ENCODE measurements at regions not wholly inside any gene's neighbourhood (a gene's known extent, or its start where the extent isn't known, plus 50 kb on each side); places are given as distances from the start of the nearest gene placed in this dataset.
"Not testable (repeated sequence)": the region's sequence is repeated elsewhere in the genome, so short reads cannot be mapped to it uniquely, and the experiment has no call there.

DNA sequence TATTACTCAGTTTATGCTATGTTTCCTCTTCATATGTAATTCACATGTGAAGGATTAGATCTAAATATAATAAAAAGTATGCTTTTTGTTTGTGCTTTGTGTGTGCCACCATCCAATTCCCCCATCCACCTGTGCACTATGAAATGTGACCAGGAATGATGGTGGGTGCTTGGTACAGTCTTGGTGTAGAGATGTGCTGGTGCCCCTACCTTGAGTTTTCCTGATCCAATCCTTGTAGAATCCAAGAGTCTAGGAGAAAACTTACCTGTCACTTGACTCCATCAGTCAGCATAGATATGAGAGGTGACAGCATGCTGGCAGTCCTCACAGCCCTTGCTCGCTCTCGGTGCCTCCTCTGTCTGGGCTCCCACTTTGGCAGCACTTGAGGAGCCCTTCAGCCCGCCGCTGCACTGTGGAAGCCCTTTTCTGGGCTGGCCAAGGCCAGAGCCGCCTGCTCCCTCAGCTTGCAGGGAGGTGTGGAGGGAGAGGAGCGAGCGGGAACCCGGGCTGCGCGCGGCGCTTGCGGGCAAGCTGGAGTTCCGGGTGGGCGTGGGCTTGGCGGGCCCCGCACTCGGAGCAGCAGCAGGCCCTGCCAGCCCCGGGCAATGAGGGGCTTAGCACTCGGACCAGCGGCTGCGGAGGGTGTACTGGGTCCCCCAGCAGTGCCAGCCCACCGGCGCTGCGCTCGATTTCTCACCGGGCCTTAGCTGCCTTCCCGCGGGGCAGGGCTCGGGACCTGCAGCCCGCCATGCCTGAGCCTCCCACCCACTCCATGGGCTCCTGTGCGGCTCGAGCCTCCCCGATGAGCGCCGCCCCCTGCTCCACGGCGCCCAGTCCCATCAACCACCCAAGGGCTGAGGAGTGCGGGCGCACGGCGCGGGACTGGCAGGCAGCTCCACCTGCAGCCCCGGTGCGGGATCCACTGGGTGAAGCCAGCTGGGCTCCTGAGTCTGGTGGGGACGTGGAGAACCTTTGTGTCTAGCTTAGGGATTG, 874.7 kb downstream of the PLA2G4A start:
- DNase-seq (ENCODE audit: low spot score): not testable (repeated sequence)

- DNase-seq (ENCODE audit: low spot score): no peak
Measured at GRCh38 chr1:187714470-187714869, 885.7 kb downstream of the PLA2G4A start.

- DNase-seq (ENCODE audit: low spot score): no peak
Measured at GRCh38 chr1:187715483-187715882, 886.7 kb downstream of the PLA2G4A start.

- DNase-seq (ENCODE audit: low spot score): no peak
Measured at GRCh38 chr1:187716160-187716559, 887.4 kb downstream of the PLA2G4A start.

GRCh38 chr1:187718527-187718926, 889.8 kb downstream of the PLA2G4A start:
- DNase-seq (ENCODE audit: low spot score): no peak

DNA sequence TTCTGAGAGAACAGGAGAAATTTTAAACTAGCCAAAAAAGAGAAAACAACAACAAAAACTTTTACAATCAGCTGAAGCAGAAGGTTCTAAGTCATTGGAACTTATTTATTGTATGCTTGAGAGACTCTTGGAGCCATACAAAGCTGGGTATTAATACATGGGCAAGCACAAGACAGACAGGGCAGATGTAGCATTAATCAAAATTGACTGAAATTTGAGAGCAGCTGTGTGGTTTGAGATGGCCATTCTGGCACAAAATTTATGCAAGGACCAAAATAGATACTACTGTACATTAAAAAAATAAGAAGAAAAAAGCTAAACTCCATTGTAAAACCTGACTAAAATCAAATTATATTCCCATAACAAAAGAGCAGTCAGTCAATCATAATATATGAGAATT, 892.5 kb downstream of the PLA2G4A start:
- DNase-seq (ENCODE audit: low spot score): no peak

- DNase-seq (ENCODE audit: low spot score): no peak
Measured at GRCh38 chr1:187725216-187725615, 896.5 kb downstream of the PLA2G4A start.

DNA sequence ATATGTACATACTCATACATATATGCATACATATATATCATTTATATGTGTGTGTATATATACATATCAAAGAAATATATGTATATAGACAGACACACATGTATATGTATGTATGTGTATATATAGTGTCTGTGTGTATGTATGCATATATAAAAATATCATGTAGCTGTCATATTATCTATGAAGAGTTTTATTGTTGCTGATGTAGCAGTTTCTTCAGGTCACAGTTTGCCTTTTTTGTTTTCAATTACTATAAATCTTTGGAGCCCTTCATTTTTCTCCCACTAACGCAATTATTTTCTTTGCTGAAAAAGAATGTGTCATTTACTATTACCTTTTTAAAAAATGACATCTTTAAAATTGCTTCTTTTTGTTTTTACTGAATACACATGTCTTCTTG, 904.5 kb downstream of the PLA2G4A start:
- no peak for DNase-seq (ENCODE audit: low spot score)

GRCh38 chr1:187734427-187734826, 905.7 kb downstream of the PLA2G4A start:
- no peak for DNase-seq (ENCODE audit: low spot score)

DNA sequence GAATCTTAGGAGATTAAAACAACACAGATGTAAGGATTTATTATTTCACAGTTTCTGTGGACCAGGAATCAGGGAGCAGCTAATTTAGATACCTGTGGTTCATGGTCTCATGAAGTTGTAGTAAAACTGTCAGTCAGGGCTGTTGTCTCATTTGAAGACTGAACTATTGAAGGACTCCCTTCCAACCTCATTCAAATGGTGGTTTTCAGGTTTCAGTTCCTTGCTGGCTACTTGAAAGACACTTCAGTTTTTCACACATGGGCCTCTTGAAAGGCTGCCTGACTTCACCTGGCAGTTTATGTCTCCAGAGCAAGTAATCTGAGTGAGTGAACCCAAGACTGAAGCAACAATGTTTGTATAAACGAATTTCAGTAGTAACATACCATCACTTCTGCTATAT, 915.9 kb downstream of the PLA2G4A start:
- no peak for DNase-seq (ENCODE audit: low spot score)

DNA sequence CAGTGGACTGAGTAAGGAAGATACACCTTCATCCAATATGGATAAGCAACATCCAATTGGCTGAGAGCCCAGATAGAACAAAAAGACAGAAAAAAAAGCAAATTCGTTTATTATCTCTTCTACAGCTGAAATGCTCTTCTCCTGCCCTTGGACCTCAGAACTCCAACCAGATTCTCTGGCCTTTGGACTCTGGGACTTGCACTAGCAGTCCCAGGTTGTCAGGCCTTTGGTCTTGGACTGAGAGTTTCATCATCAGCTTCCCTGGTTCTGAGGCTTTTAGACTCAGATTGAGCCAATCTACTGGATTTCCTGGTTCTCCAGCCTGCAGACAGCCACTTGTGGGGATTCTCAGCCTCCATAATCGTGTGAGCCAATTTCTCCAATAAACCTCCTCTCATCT, 926.8 kb downstream of the PLA2G4A start:
- no peak for DNase-seq (ENCODE audit: low spot score)

DNA sequence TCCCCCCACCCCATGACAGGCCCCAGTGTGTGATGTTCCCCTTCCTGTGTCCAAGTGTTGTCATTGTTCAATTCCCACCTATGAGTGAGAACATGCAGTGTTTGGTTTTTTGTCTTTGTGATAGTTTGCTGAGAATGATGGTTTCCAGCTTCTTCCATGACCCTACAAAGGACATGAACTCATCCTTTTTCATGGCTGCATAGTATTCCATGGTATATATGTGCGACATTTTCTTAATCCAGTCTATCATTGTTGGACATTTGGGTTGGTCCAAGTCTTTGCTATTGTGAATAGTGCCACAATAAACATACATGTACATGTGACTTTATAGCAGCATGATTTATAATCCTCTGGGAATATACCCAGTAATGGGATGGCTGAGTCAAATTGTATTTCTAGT, 927.9 kb downstream of the PLA2G4A start:
- DNase-seq (ENCODE audit: low spot score): not testable (repeated sequence)

GRCh38 chr1:187759825-187760333, 931.1 kb downstream of the PLA2G4A start:
- no peak for DNase-seq (ENCODE audit: low spot score)

GRCh38 chr1:187762118-187762517, 933.4 kb downstream of the PLA2G4A start:
- DNase-seq (ENCODE audit: low spot score): no peak

DNA sequence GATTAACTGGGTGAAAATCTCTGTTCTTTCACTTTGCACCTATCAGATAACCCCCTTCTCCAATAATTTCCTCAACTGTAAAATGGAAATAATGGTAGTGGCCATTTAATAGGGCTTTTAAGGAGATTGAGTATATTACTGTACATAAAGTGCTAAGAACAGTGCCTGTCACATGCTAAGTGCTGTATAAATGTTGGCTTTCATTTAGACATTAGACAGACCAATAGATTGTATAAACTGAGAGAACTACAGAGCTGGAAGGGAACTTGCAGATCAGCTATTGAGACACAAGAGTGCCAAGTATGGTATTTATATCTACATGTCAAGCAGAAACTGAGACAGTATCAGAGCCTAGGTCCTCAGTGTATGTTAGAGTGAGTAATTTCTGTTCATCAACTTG, 934.7 kb downstream of the PLA2G4A start:
- no peak for DNase-seq (ENCODE audit: low spot score)

DNA sequence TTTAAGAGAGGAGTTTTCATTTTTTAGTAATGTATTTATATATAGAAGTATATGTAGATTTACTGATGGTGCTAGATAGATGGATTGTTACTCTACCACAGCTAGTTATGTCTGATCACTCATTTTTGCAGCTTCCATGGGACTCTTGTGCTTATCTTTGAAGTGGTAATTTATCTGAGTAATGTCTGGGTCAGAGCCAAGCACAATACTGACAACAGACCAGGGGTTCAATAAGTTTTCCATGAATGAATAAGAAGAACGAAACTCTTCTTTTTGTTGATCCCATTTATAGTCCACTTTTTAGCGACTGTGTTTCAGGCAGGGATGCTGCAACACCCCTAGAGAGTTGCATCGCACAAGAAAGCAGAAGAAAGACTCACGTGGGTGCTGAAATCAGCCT, 935.2 kb downstream of the PLA2G4A start:
- no peak for DNase-seq (ENCODE audit: low spot score)

DNA sequence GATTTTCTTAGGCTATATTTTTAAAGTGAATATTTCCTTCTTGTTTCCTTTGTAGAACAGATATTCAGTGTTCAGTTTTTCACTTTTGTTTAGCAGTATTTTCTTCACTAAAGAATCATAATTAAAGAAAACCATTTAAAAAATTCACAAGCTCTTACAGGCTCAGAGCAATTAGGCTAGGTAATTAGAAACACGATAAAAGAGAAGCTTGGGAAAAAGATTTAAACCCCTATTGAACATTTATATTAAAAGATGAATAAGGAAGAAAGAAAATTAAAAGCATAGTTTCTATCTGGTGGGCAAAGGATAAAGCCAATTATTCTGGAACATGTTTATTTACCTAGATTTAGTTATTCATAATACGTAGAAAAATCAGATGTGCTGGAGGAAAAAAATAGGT, 942.6 kb downstream of the PLA2G4A start:
- no peak for DNase-seq (ENCODE audit: low spot score)

- DNase-seq (ENCODE audit: low spot score): no peak
Measured at GRCh38 chr1:187773168-187773567, 944.4 kb downstream of the PLA2G4A start.

DNA sequence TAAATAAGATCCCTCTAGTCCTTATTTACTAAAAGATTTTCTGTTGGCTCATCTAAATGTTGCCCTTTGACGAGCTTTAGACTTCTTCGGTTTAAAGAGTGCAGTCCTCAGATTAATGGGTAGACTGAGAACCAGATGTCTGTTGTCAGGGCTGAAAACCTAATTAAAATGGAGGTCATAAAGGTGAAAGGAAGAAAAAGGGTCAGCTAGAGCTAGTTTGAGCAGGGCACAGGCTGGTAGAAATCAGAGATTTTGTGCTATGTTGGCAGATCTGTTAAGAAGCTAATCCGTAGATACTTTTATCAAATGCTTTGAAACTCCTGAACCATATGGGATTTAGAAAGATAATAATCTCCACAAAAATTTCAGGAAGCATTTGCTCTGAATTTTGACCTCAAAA, 959.0 kb downstream of the PLA2G4A start:
- DNase-seq (ENCODE audit: low spot score): no peak

DNA sequence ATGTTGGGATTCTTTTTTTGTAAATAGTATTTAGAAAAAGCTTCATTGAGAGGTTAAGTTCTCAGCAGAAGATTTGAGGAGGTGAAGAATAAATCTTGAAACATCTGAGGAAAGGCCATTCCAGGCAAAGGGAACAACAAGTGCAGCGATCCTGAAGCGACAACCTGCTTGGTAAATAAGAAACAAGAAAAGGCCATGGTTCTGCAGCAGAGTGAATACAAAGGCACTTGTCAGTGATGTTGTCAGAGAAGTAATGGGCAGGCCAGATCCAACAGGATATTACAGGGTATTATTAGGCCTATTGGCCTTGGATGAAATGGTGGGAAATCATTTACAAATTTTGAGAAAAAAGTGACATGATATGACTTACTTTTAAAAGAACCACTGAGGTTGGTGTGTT, 960.0 kb downstream of the PLA2G4A start:
- DNase-seq (ENCODE audit: low spot score): no peak

- DNase-seq (ENCODE audit: low spot score): no peak
Measured at GRCh38 chr1:187790724-187791123, 962.0 kb downstream of the PLA2G4A start.

- no peak for DNase-seq (ENCODE audit: low spot score)
Measured at GRCh38 chr1:187794561-187794960, 965.8 kb downstream of the PLA2G4A start.

GRCh38 chr1:187809549-187809948, 980.8 kb downstream of the PLA2G4A start:
- no peak for DNase-seq (ENCODE audit: low spot score)

Measured in mesenteric fat pad (tissue), 1 donor.